H1 (cell line): ENCODE measurements at regions not wholly inside any gene's neighbourhood (a gene's known extent, or its start where the extent isn't known, plus 50 kb on each side); places are given as distances from the start of the nearest gene placed in this dataset.

Experiments used
- BCL11A ChIP-seq, 2 experiments: IDR thresholded peaks; one replicate each; pipeline ENCODE4 v1.6.1; 2011; ENCODE audit warnings: low read depth in 2 of 2, low read length in 2 of 2, mild to moderate bottlenecking in 2 of 2
- EP300 ChIP-seq, 2 experiments: IDR thresholded peaks; 1 replicate in 1 of 2; 2 replicates in 1 of 2; pipeline ENCODE4 v1.6.1; 2011 to 2012; ENCODE audit warnings: low read depth in 2 of 2, low read length in 2 of 2, mild to moderate bottlenecking in 2 of 2, borderline replicate concordance in 1 of 2, inconsistent platforms in 1 of 2, moderate library complexity in 1 of 2
- GABPA ChIP-seq: IDR thresholded peaks from 2 replicates; pipeline ENCODE4 v1.6.1; 2011; ENCODE audit warnings: mild to moderate bottlenecking, low read length, moderate library complexity, borderline replicate concordance; ENCODE audit not compliant: insufficient read depth
- HDAC2 ChIP-seq, 2 experiments: fragments of 300-600 bp in 1 of 2; sonication (generic) in 1 of 2; IDR thresholded peaks; 2 replicates each; pipeline ENCODE4 v1.6.1; 2011 to 2012; ENCODE audit warnings: low read depth in 2 of 2, low read length in 2 of 2, mild to moderate bottlenecking in 2 of 2, moderate library complexity in 2 of 2, borderline replicate concordance in 1 of 2, inconsistent platforms in 1 of 2
- POLR2AphosphoS5 ChIP-seq: IDR thresholded peaks from 2 replicates; pipeline ENCODE4 v1.6.1; 2011; ENCODE audit warnings: low read depth, low read length
- SP2 ChIP-seq: IDR thresholded peaks from 2 replicates; pipeline ENCODE4 v1.6.1; 2012; ENCODE audit warnings: mild to moderate bottlenecking, low read length, inconsistent platforms
- SRF ChIP-seq: IDR thresholded peaks from 2 replicates; pipeline ENCODE4 v1.6.1; 2011; ENCODE audit warnings: mild to moderate bottlenecking, low read depth, low read length, moderate library complexity
- TCF12 ChIP-seq: IDR thresholded peaks from 2 replicates; pipeline ENCODE4 v1.6.1; 2011; ENCODE audit warnings: low read depth, mild to moderate bottlenecking, low read length

DNA sequence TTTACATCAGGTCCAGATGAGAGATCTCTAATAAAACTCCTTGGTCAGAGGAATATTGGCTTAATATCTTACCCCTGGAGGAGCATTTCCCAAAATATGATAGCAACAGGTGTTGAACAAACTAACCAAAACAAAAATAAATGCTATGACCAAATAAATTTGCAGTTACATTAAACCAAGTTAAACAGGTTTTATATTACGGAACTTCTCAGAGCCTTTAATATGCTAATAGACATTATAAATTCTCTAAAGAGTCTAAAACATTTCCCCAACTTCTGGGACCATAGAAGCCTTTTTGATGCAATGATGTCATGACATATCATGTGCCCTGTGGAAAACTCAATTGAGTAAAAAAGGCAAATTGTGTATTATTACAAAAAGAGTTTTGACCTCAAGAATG lies 90.9 kb upstream of the ARMC2 start (continued):
- TF ChIP-seq POLR2AphosphoS5: no peak
- TF ChIP-seq SRF: no peak
- no peak for TF ChIP-seq BCL11A (IDR thresholded peaks at IDR 0.05; ENCODE audit: low read depth in 2 of 2, low read length in 2 of 2)
- no peak for TF ChIP-seq EP300 (IDR thresholded peaks at IDR 0.05; ENCODE audit: borderline replicate concordance in 1 of 2, low read depth in 2 of 2, low read length in 2 of 2)
- no peak for TF ChIP-seq GABPA
- no peak for TF ChIP-seq HDAC2 (IDR thresholded peaks at IDR 0.05; ENCODE audit: borderline replicate concordance in 1 of 2, low read depth in 2 of 2, low read length in 2 of 2)
- no peak for TF ChIP-seq TCF12
- no peak for TF ChIP-seq SP2
